ENCODE measurements at regions not wholly inside any gene's neighbourhood (a gene's known extent, or its start where the extent isn't known, plus 50 kb on each side); places are given as distances from the start of the nearest gene placed in this dataset.
"Not testable (repeated sequence)": the region's sequence is repeated elsewhere in the genome, so short reads cannot be mapped to it uniquely, and the experiment has no call there.

DNA sequence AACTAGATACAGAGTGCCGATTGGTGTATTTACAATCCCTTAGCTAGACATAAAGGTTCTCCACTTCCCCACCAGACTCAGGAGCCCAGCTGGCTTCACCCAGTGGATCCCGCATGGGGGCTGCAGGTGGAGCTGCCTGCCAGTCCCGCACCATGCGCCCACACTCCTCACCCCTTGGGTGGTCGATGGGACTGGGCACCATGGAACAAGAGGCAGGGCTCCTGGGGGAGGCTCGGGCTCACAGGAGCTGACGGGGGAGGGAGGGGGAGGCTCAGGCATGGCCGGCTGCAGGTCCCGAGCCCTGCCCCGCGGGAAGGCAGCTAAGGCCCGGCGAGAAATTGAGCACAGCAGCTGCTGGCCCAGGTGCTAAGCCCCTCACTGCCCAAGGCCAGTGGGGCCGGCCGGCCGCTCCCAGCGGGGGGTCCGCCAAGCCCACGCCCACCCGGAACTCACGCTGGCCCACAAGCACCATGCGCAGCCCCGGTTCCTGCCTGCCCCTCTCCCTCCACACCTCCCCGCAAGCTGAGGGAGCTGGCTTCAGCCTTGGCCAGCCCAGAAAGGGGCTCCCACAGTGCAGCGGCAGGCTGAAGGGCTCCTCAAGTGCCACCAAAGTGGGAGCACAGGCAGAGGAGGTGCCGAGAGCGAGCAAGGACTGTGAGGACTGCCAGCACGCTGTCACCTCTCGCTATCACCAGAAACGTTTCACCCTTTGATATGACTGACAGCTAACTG, 1213.1 kb downstream of the SUCLG1 start:
- not testable (repeated sequence) for H3K27ac ChIP-seq (ENCODE audit: low read length); H3K4me3 ChIP-seq (ENCODE audit: low read depth in 1 of 2, low read length in 2 of 2); H3K4me1 ChIP-seq (ENCODE audit: control insufficient read depth in 1 of 2, insufficient read depth in 2 of 2, low read length in 2 of 2); H3K9me3 ChIP-seq (ENCODE audit: control insufficient read depth in 1 of 2, low read length in 2 of 2); H3K36me3 ChIP-seq (ENCODE audit: control insufficient read depth in 1 of 2, insufficient read depth in 2 of 2, low read length in 2 of 2); H3K27me3 ChIP-seq (ENCODE audit: low read depth, low read length)

- no peaks in the 10 kb centered on the region for H3K9me3 ChIP-seq (ENCODE audit: control insufficient read depth in 1 of 2, low read length in 2 of 2)
- H3K27me3 ChIP-seq (ENCODE audit: low read depth, low read length), result no peaks in the 10 kb centered on the region
- H3K36me3 ChIP-seq (ENCODE audit: control insufficient read depth in 1 of 2, insufficient read depth in 2 of 2, low read length in 2 of 2), result no peaks in the 10 kb centered on the region
- no peak overlapping the region for H3K4me3 ChIP-seq (ENCODE audit: low read depth in 1 of 2, low read length in 2 of 2)
- H3K27ac ChIP-seq (ENCODE audit: low read length), result no peak overlapping the region
- H3K4me1 ChIP-seq (ENCODE audit: control insufficient read depth in 1 of 2, insufficient read depth in 2 of 2, low read length in 2 of 2), result no peaks in the 10 kb centered on the region
Measured at GRCh38 chr2:83240611-83241010, 1218.5 kb downstream of the SUCLG1 start.

DNA sequence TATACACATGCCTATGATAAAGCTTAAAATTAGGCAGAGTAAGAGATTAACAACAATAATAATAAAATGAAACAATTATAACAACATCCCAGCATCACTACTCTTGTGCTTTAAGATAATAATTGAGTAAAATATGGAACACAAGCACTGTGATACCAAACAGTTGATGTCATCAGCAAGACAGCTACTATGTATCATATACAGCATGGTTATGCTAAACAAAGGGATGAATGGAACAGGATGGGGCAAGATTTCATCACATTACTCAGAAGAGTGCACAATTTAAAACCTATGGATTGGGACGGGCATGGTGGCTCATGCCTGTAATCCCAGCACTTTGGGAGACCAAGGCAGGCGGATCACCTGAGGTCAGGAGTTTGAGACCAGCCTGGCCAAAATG, 1221.0 kb downstream of the SUCLG1 start:
- Histone ChIP-seq H3K36me3 (ENCODE audit: control insufficient read depth in 1 of 2, insufficient read depth in 2 of 2, low read length in 2 of 2) (no peaks in the 10 kb centered on the region), H3K27ac (ENCODE audit: low read length) (no peak overlapping the region), H3K9me3 (ENCODE audit: control insufficient read depth in 1 of 2, low read length in 2 of 2) (no peaks in the 10 kb centered on the region), H3K4me3 (ENCODE audit: low read depth in 1 of 2, low read length in 2 of 2) (no peak overlapping the region), H3K4me1 (ENCODE audit: control insufficient read depth in 1 of 2, insufficient read depth in 2 of 2, low read length in 2 of 2) (no peaks in the 10 kb centered on the region), H3K27me3 (ENCODE audit: low read depth, low read length) (no peaks in the 10 kb centered on the region)

GRCh38 chr2:83234246-83234645, 1224.8 kb downstream of the SUCLG1 start:
- no peak overlapping the region for H3K4me3 ChIP-seq (ENCODE audit: low read depth in 1 of 2, low read length in 2 of 2)
- no peaks in the 10 kb centered on the region for H3K36me3 ChIP-seq (ENCODE audit: control insufficient read depth in 1 of 2, insufficient read depth in 2 of 2, low read length in 2 of 2)
- H3K27ac ChIP-seq (ENCODE audit: low read length), result no peak overlapping the region
- no peaks in the 10 kb centered on the region for H3K4me1 ChIP-seq (ENCODE audit: control insufficient read depth in 1 of 2, insufficient read depth in 2 of 2, low read length in 2 of 2)
- no peaks in the 10 kb centered on the region for H3K9me3 ChIP-seq (ENCODE audit: control insufficient read depth in 1 of 2, low read length in 2 of 2)
- H3K27me3 ChIP-seq (ENCODE audit: low read depth, low read length), result no peaks in the 10 kb centered on the region

DNA sequence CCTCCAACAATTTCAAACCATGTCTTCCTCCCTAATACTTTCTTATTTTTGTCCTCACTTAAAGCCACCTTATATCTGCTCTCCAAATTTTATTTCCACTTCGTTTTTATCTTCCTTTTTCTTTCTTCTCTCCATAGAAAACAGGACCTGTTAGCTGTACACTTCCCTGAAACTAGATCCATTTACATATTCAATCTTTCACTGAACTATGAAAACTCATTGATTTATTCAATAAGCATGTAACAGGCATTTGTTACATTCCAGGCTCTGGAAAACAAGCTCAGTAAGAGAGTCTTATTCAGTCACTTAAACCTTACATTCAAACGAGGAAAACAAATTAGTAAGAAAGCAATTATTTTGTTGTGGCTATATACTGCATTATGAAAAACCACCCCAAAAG, 1225.3 kb downstream of the SUCLG1 start:
- Histone ChIP-seq H3K36me3 (ENCODE audit: control insufficient read depth in 1 of 2, insufficient read depth in 2 of 2, low read length in 2 of 2) (no peaks in the 10 kb centered on the region), H3K27me3 (ENCODE audit: low read depth, low read length) (no peaks in the 10 kb centered on the region), H3K9me3 (ENCODE audit: control insufficient read depth in 1 of 2, low read length in 2 of 2) (no peaks in the 10 kb centered on the region), H3K4me1 (ENCODE audit: control insufficient read depth in 1 of 2, insufficient read depth in 2 of 2, low read length in 2 of 2) (no peaks in the 10 kb centered on the region), H3K4me3 (ENCODE audit: low read depth in 1 of 2, low read length in 2 of 2) (no peak overlapping the region), H3K27ac (ENCODE audit: low read length) (no peak overlapping the region)

- no peak overlapping the region for H3K27ac ChIP-seq (ENCODE audit: low read length)
- H3K9me3 ChIP-seq (ENCODE audit: control insufficient read depth in 1 of 2, low read length in 2 of 2), result no peaks in the 10 kb centered on the region
- no peaks in the 10 kb centered on the region for H3K36me3 ChIP-seq (ENCODE audit: control insufficient read depth in 1 of 2, insufficient read depth in 2 of 2, low read length in 2 of 2)
- no peaks in the 10 kb centered on the region for H3K27me3 ChIP-seq (ENCODE audit: low read depth, low read length)
- H3K4me1 ChIP-seq (ENCODE audit: control insufficient read depth in 1 of 2, insufficient read depth in 2 of 2, low read length in 2 of 2), result no peaks in the 10 kb centered on the region
- H3K4me3 ChIP-seq (ENCODE audit: low read depth in 1 of 2, low read length in 2 of 2), result no peak overlapping the region
Measured at GRCh38 chr2:83233326-83233725, 1225.8 kb downstream of the SUCLG1 start.

GRCh38 chr2:83229443-83229842, 1229.6 kb downstream of the SUCLG1 start:
- Histone ChIP-seq H3K4me3 (ENCODE audit: low read depth in 1 of 2, low read length in 2 of 2) (no peak overlapping the region), H3K36me3 (ENCODE audit: control insufficient read depth in 1 of 2, insufficient read depth in 2 of 2, low read length in 2 of 2) (no peaks in the 10 kb centered on the region), H3K27me3 (ENCODE audit: low read depth, low read length) (no peaks in the 10 kb centered on the region), H3K9me3 (ENCODE audit: control insufficient read depth in 1 of 2, low read length in 2 of 2) (no peaks in the 10 kb centered on the region), H3K27ac (ENCODE audit: low read length) (no peak overlapping the region), H3K4me1 (ENCODE audit: control insufficient read depth in 1 of 2, insufficient read depth in 2 of 2, low read length in 2 of 2) (no peaks in the 10 kb centered on the region)

GRCh38 chr2:83224591-83225200, 1234.4 kb downstream of the SUCLG1 start:
- H3K4me3 ChIP-seq (ENCODE audit: low read depth in 1 of 2, low read length in 2 of 2), result no peak overlapping the region
- H3K27me3 ChIP-seq (ENCODE audit: low read depth, low read length), result no peaks in the 10 kb centered on the region
- H3K9me3 ChIP-seq (ENCODE audit: control insufficient read depth in 1 of 2, low read length in 2 of 2), result no peaks in the 10 kb centered on the region
- no peak overlapping the region for H3K27ac ChIP-seq (ENCODE audit: low read length)
- H3K4me1 ChIP-seq (ENCODE audit: control insufficient read depth in 1 of 2, insufficient read depth in 2 of 2, low read length in 2 of 2), result no peaks in the 10 kb centered on the region
- no peaks in the 10 kb centered on the region for H3K36me3 ChIP-seq (ENCODE audit: control insufficient read depth in 1 of 2, insufficient read depth in 2 of 2, low read length in 2 of 2)

DNA sequence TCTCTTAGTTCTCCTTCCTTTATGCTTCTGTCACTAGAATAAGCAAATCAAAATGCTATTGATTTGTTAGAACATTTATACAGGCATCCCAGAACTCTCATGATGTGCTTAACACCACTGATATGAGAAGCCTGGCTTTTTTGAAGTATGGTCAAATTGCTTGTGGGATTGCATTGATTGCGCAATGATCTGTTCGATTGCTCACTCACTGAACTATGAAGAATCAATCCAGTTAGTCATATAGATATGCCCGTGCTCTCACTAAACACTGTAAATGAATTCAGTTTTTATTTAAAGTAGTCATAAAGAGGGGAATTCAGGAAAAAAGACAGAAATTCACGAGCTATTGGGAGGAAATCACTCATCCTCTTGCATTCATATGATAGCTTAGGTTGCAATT, 1237.8 kb downstream of the SUCLG1 start:
- H3K27ac ChIP-seq (ENCODE audit: low read length), result no peak overlapping the region

DNA sequence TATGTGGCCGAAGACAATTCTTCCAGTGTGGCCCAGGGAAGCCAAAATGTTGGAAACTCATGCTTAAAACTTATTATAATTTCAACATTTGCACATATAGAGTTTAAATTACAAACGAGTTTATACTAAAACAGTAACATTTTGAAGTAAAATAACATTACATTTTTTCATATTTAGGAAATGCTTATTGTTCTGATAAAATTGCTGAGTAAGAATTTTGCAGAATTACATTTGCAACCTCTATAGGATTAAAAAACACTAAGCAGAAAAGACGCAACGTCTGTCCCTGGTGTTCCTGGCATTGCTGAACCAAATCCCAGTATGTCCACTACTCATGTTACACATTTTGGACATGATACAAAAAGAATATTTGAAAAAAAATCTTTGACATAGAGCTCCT, 1241.2 kb downstream of the SUCLG1 start:
- no peaks in the 10 kb centered on the region for H3K36me3 ChIP-seq (ENCODE audit: control insufficient read depth in 1 of 2, insufficient read depth in 2 of 2, low read length in 2 of 2)
- no peak overlapping the region for H3K27ac ChIP-seq (ENCODE audit: low read length)
- H3K4me1 ChIP-seq (ENCODE audit: control insufficient read depth in 1 of 2, insufficient read depth in 2 of 2, low read length in 2 of 2), result no peaks in the 10 kb centered on the region

More for the DNA sequence above, 1237.8 kb downstream of the SUCLG1 start:
- H3K9me3 ChIP-seq (ENCODE audit: control insufficient read depth in 1 of 2, low read length in 2 of 2), result no peaks in the 10 kb centered on the region
- H3K4me1 ChIP-seq (ENCODE audit: control insufficient read depth in 1 of 2, insufficient read depth in 2 of 2, low read length in 2 of 2), result no peaks in the 10 kb centered on the region
- no peak overlapping the region for H3K4me3 ChIP-seq (ENCODE audit: low read depth in 1 of 2, low read length in 2 of 2)
- H3K36me3 ChIP-seq (ENCODE audit: control insufficient read depth in 1 of 2, insufficient read depth in 2 of 2, low read length in 2 of 2), result no peaks in the 10 kb centered on the region
- no peaks in the 10 kb centered on the region for H3K27me3 ChIP-seq (ENCODE audit: low read depth, low read length)

DNA sequence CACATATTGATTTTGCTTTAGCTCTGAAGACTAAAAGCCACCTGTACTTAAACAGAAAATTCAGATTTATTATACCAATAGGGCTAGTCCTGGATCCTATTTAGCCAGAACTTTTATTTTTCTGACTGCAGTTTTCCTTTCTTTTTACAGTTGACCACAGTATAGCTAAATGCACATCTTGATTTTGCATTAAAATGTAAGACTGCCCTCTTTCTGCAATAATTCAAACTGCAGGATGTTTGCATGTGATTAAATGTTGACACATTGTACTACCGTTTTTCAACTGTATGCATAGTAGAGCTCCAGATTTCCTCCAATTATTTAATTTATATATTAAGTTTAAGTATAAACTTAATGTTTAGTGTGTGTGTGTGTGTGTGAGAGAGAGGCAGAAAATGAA, 1262.9 kb downstream of the SUCLG1 start:
- Histone ChIP-seq H3K36me3 (ENCODE audit: control insufficient read depth in 1 of 2, insufficient read depth in 2 of 2, low read length in 2 of 2) (no peaks in the 10 kb centered on the region), H3K4me1 (ENCODE audit: control insufficient read depth in 1 of 2, insufficient read depth in 2 of 2, low read length in 2 of 2) (no peaks in the 10 kb centered on the region), H3K27me3 (ENCODE audit: low read depth, low read length) (no peaks in the 10 kb centered on the region), H3K9me3 (ENCODE audit: control insufficient read depth in 1 of 2, low read length in 2 of 2) (no peaks in the 10 kb centered on the region), H3K4me3 (ENCODE audit: low read depth in 1 of 2, low read length in 2 of 2) (no peak overlapping the region), H3K27ac (ENCODE audit: low read length) (no peak overlapping the region)

More for the DNA sequence above, 1241.2 kb downstream of the SUCLG1 start:
- Histone ChIP-seq H3K9me3 (ENCODE audit: control insufficient read depth in 1 of 2, low read length in 2 of 2) (no peaks in the 10 kb centered on the region), H3K27me3 (ENCODE audit: low read depth, low read length) (no peaks in the 10 kb centered on the region), H3K4me3 (ENCODE audit: low read depth in 1 of 2, low read length in 2 of 2) (no peak overlapping the region)

DNA sequence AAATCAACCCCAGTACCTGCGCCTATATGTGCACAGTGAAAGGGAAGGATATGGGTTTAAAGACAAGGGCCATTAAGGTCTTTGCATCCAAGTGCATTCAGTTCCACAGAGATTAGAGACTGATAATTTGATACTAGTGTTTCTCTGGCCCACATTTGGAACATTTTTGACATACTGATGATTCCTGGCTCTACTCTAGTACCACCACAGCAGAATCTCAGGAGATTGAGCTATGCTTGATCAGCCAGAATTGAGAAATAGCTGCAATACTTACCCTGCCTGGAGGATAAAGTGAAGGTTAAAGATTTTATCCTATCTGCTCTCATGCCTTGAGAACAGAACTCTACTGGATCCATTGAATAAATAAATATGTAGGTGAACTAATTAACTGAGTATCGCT, 1267.8 kb downstream of the SUCLG1 start:
- Histone ChIP-seq H3K27me3 (ENCODE audit: low read depth, low read length) (no peaks in the 10 kb centered on the region), H3K4me3 (ENCODE audit: low read depth in 1 of 2, low read length in 2 of 2) (no peak overlapping the region), H3K9me3 (ENCODE audit: control insufficient read depth in 1 of 2, low read length in 2 of 2) (no peaks in the 10 kb centered on the region), H3K36me3 (ENCODE audit: control insufficient read depth in 1 of 2, insufficient read depth in 2 of 2, low read length in 2 of 2) (no peaks in the 10 kb centered on the region), H3K4me1 (ENCODE audit: control insufficient read depth in 1 of 2, insufficient read depth in 2 of 2, low read length in 2 of 2) (no peaks in the 10 kb centered on the region), H3K27ac (ENCODE audit: low read length) (no peak overlapping the region)

All from muscle layer of duodenum (tissue), 2 donors.